ENCODE measurements at regions not wholly inside any gene's neighbourhood (a gene's known extent, or its start where the extent isn't known, plus 50 kb on each side); places are given as distances from the start of the nearest gene placed in this dataset.

DNA sequence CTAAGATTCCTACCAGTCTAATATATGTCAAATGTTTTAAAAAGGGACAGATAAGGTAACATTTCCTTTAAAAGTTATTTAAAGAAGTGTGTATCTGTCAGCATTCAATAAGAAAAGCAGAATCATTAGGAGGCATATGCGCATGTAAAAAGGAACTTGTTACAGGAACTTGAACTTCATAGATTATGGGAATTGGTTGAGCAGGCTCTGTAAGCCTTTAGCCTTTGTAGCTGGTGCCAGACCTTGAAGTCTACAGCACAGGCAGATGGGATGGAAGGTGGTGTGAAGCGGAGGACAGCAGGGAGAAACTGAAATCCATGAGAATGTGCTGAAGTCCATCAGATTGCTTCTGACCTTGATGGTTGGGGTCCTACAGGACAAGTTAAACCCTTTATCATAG, 138.3 kb upstream of the ST6GAL2 start:
- no peak for DNase-seq (ENCODE audit: low spot score)

DNA sequence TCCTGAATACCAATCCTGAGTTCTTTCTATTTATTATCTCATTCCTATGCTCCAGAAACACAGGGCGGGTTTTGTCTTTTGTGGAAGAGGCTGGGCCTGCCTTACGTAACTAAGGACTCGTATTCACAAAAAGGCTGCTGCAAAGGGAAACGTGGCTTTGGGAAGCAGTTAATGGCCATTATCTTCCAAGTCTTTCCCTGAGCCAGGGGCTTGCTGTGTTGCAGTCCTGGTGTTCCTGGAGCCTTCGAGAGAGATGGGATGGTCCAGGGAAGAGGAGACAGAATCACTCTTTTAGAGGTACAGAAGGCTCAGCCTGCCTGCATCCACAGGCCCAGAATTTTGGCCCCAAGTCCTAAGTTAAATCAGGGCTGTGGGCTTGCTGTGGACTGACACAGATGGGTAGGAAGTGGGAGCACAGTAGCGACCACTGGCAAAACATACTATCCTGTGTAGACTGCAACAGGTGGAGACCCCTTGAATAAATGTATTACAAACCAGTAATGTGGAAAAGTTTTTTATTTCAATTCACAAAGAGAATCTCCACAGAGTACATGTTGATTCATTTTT, 139.4 kb upstream of the ST6GAL2 start:
- DNase-seq (ENCODE audit: low spot score), result no peak

DNA sequence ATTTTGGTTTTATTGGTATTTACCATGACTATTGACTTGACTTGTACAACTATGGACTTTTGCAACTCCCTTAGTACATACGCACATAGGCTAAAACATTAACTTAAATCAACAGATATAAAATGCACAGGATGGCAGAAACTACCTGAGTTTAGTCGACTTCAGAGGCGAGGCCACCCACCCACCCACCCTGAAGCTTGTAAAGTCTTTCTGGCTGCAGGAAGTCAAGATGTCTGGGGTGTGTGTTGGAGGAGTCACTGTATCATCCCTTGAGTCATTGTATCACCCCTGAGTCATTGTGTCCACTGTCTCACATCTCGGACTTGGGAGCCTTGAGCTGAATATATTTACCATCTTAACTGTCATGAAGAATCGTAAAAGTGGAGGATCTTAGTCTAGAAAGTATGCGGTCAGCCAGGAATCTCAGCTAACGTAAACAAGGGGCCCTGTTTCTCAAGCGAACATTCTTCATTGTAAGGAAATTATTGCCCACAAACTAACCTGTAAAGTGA, 140.0 kb upstream of the ST6GAL2 start:
- no peak for DNase-seq (ENCODE audit: low spot score)

DNA sequence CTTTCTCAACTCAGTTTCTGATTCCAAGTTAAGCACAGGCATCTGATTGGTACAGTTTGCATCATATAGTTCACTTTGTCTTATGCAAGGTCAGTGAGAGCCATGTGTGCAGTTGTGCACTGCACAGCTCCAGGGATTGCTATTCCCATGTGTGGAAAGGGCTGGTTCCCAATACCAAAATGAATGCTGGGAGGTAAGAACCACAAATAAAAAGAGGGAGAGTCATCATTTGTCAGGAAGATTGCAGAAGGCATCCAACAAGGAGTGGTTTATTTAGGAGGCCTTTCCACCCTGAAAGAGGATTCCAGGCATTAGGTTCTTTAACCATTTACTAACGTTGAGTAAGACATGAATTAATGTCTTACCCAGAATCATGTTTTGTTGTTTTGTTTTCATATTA, 141.2 kb upstream of the ST6GAL2 start:
- no peak for DNase-seq (ENCODE audit: low spot score)

DNA sequence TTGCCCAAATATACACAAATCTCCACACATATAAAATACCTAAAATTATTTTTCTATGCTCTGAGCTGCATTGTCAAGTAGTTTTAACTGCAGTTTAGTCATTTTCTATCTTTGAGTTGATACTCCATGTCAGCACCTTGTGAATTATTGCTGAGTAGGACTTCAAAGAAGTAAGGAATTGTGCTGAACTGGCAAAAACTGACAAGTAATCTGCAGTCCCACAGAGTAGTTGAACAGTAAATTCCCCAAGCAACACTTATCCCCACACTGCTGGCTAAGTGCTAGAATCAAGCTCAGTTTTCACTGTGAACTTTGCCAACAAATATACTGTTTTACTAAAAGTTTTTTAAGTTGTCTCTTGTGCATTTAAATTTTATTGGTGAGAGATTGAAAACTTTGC, 141.8 kb upstream of the ST6GAL2 start:
- DNase-seq (ENCODE audit: low spot score), result peak; percentile 73

- DNase-seq (ENCODE audit: low spot score), result no peak
Measured at GRCh38 chr2:107028661-107029060, 142.7 kb upstream of the ST6GAL2 start.

GRCh38 chr2:107036293-107036692, 150.3 kb upstream of the ST6GAL2 start:
- DNase-seq (ENCODE audit: low spot score), result peak; percentile 16

DNA sequence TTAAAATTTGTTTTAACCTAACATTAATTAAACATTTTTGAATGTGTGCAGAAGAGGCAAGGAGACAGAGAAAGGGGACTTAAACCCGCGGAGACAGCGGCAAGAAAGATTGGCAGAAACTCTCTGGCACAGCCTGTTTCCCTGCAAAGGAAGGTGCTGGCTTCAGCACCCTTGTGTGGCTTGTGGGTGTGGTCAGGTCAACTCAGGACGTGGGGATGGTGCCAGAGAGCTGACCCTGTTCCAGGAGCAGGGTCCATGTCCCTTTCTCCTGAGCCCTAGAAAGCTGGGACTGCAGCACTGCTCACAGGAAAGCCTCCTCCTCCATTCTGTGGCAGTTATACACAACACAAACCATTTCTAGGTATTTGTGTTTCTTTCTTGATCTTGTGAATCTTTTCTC, 176.2 kb upstream of the ST6GAL2 start:
- no peak for DNase-seq (ENCODE audit: low spot score)

DNA sequence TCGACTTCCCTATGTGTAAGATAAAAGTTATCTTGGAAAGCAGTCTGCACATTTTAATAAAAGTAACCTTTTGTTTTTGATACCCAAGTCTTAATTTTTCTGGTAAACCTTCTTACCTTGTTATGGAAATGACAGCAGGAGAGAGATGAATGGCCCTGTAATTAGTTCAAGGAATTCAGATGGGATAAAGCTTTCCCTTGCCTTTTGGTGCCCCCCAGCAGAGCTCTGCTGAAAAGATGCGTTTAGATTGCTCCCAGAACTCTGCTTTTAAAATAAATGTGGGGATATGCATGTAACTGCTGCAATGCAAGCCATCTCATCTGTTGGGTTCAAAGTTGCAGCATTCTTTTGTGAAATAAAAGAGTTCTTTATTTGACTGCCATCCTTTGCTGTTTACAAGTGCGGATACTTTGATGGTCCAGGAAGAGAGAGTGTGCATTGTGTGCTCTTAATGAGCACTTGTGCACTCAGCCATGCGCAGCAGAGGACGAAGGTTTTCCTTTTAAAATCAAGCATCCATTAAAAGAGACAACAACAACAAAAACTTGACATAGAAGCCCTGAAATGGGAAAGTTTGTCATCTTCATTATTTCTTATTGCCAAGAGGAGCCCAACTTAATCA, 176.7 kb upstream of the ST6GAL2 start:
- no peak for DNase-seq (ENCODE audit: low spot score)

GRCh38 chr2:107063228-107063627, 177.3 kb upstream of the ST6GAL2 start:
- DNase-seq (ENCODE audit: low spot score), result peak; percentile 57

GRCh38 chr2:107064750-107065149, 178.8 kb upstream of the ST6GAL2 start:
- peak; percentile 22 for DNase-seq (ENCODE audit: low spot score)

- DNase-seq (ENCODE audit: low spot score), result no peak
Measured at GRCh38 chr2:107068069-107068916, 182.3 kb upstream of the ST6GAL2 start.

GRCh38 chr2:107069890-107070289, 183.9 kb upstream of the ST6GAL2 start:
- no peak for DNase-seq (ENCODE audit: low spot score)

DNA sequence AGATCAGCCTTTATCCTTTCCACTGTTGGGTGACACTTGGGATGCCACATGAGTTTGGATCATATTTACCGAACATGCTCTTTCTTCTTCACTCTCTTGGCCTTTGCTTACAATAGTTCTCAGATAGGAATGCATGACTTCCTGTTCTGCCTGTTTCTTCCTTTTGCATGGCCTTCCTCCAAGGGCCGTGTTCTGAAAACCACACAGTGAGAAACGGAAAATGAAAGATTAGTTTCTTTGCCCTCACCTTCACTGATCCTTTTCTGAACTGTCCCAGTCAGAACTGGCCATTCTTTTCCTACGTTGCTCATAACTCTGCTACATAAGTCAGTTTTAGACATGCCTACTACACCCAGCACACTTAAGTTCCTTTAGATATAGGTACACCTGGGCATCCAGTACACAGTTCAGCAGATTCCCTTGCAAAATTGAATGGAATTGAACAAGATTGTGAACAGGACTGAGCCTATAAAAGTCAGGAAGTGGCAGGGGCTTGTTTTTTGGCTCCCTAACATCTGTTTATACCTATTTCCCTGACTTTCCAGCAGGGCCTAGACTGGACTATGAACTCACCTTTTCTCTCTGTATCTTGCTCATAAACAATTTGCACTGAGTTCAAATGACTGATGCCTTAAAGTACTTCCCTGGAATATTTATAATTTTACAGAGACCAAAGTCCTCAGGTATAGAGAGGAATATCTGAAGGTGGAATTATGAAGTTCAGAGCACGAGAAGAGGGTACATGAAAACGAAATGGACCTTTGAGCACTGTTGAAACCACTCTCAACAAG, 186.4 kb upstream of the ST6GAL2 start:
- DNase-seq (ENCODE audit: low spot score), result peak; percentile 40

DNA sequence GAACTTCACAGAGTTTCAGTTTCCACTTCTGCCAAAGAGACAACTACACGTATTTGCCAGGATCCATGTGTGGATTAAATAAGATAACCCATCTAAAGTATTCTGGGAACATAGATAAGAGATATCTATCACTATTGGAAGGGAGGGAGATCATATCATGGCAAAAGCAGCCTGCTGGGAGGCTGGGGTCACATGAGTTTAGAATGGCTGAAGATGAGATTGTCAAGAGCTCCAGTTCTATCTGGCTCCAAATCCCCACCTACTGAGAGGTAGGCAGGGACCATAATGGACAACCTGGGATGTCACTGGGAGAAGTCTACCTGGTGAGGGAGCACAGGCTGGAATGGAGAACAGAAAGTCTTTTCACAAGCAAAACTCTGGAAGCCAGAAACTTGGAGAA, 192.6 kb upstream of the ST6GAL2 start:
- DNase-seq (ENCODE audit: low spot score), result no peak

DNA sequence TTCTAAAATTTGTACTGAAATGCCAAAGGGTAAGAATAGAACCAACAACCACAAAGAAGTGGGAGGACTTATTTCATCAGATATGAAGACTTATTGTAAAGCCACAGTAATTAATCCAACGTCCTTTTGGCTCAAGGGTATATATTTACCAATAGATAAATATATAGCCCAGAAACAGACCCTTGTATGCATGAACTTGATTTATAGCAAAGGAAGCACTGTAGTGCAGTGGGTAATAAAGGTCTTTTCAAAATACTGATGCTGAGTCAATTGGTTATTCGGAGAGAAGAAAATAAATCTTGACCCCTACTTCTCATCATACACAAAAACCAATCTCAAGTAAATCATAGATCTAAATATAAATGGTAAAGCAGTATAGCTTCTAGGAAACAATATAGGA, 200.5 kb upstream of the ST6GAL2 start:
- no peak for DNase-seq (ENCODE audit: low spot score)

- DNase-seq (ENCODE audit: low spot score), result no peak
Measured at GRCh38 chr2:107088156-107088555, 202.2 kb upstream of the ST6GAL2 start.

- peak; percentile 46 for DNase-seq (ENCODE audit: low spot score)
Measured at GRCh38 chr2:107091163-107091864, 205.3 kb upstream of the ST6GAL2 start.

DNA sequence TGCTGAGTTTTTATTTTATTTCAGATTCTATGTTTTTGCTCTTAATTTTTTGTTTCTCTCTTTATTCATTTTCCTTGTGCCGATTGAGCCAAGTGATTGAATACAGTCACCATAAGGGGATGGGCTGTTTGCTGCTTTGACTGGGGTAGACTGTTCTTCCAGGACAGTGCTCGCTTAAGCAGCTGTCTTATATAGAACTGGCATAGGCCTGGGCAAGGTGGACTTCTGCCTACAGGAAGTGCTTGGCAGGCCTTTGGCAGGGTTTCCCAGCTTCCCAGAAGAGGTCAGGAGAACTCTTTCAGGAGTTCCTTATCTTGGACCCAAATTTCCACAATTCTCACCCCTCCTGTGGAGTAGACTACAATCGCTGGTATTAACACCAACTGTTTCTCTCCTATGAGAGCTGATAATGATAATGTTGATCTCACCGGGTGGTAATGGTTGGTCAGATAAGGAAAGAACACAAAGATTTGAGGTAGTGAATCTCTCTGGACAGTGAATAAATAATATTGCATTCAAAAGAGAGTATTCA, 207.5 kb upstream of the ST6GAL2 start:
- no peak for DNase-seq (ENCODE audit: low spot score)

DNA sequence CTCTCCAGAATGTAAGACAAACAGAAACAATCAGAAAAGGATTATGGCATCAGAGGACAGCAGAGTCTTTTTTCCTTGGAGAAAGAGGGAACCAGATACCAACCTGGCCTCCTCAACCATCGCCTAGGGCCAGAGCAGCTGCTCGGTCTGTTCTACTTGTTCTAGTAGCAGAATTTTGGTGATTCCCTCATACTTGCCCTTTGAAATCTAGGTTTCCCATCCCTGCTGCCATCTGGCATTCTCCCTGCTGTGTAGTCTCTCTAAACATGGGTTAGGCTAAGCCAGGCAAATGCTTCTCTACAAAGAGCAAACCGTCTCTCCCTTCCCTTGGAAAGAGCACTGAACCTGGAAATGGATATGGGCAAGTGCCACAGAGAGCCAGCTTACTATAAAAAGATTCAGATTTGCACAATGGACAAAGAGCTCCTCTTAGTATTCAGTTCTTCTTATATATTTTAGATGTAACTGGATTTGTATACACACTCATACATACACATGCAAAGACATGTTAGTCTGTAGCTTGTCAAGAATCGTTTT, 208.6 kb upstream of the ST6GAL2 start:
- no peak for DNase-seq (ENCODE audit: low spot score)

- DNase-seq (ENCODE audit: low spot score), result no peak
Measured at GRCh38 chr2:107102176-107102575, 216.2 kb upstream of the ST6GAL2 start.

Data from umbilical cord (tissue), 1 donor.